SK-N-MC (cell line): ENCODE measurements at regions not wholly inside any gene's neighbourhood (a gene's known extent, or its start where the extent isn't known, plus 50 kb on each side); places are given as distances from the start of the nearest gene placed in this dataset.

Source experiments
- EZH2 ChIP-seq: fragments of 200-600 bp; sonication (generic); IDR thresholded peaks from one replicate; pipeline ENCODE4 v1.6.1; 2017; ENCODE audit warnings: antibody characterized with exemption
- POLR2AphosphoS5 ChIP-seq: IDR thresholded peaks from 2 replicates; pipeline ENCODE4 v1.6.1; 2012; ENCODE audit warnings: mild to moderate bottlenecking, low read depth, low read length, borderline replicate concordance

DNA sequence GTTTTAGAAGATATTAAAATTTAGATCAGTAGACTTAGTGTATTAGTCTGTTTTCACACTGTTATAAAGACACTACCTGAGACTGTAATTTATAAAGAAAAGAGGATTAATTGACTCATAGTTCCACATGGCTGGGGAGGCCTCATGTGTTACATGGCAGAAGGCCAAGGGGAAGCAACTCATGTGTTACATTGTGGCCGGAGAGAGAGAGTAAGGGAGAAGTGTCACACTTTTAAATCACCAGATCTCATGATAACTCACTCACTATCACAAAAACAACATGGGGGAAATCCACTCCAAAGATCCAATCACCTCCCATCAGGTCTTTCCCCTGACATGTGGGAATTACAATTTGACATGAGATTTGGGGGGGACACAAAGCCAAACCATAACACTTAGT lies 1159.7 kb upstream of the PCDH7 start:
- TF ChIP-seq EZH2 = no peak
- TF ChIP-seq POLR2AphosphoS5 = no peak
